ENCODE measurements at regions not wholly inside any gene's neighbourhood (a gene's known extent, or its start where the extent isn't known, plus 50 kb on each side); places are given as distances from the start of the nearest gene placed in this dataset.

- TF ChIP-seq CTCF (IDR thresholded peaks at IDR 0.05) (no peak), POLR2A (IDR thresholded peaks at IDR 0.05) (no peak)
These were observed 1235.0 kb downstream of the XPNPEP1 start for GRCh38 chr10:108688314-108688713.

Data from heart left ventricle (tissue), 13 donors.